ENCODE measurements at regions not wholly inside any gene's neighbourhood (a gene's known extent, or its start where the extent isn't known, plus 50 kb on each side); places are given as distances from the start of the nearest gene placed in this dataset.
"Not testable (repeated sequence)": the region's sequence is repeated elsewhere in the genome, so short reads cannot be mapped to it uniquely, and the experiment has no call there.

DNA sequence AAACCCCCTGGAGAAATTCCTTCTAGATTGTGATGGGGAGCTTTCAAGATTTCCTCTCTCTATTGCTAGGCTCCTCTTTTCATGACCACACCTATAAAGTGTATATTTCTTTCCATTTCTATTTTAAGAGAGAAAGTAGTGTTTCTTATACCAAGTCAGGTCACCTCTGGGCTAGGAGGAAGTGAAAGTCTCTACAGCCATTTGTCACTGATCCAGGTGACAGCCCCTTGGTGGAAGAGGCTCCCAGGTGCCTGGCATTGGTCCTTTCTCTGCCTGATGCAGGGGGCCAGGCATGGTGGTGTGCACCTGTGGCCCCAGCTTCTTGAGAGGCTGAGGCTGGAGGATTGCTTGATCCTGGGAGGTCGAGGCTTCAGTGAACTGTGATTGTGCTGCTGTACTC lies 64.7 kb downstream of the DHCR7 start:
- H3K4me3 Mint-ChIP-seq, result no peak overlapping the region
- peaks cover 8% of the 10 kb centered on the region for H3K4me1 Mint-ChIP-seq
- ATAC-seq (no peak), DNase-seq (no peak)
- peaks cover 9% of the 10 kb centered on the region for H3K27me3 Mint-ChIP-seq
- no peaks in the 10 kb centered on the region for H3K9me3 Mint-ChIP-seq
- no peaks in the 10 kb centered on the region for H3K36me3 Mint-ChIP-seq (ENCODE audit: low read depth)
- no peak overlapping the region for H3K27ac Mint-ChIP-seq

DNA sequence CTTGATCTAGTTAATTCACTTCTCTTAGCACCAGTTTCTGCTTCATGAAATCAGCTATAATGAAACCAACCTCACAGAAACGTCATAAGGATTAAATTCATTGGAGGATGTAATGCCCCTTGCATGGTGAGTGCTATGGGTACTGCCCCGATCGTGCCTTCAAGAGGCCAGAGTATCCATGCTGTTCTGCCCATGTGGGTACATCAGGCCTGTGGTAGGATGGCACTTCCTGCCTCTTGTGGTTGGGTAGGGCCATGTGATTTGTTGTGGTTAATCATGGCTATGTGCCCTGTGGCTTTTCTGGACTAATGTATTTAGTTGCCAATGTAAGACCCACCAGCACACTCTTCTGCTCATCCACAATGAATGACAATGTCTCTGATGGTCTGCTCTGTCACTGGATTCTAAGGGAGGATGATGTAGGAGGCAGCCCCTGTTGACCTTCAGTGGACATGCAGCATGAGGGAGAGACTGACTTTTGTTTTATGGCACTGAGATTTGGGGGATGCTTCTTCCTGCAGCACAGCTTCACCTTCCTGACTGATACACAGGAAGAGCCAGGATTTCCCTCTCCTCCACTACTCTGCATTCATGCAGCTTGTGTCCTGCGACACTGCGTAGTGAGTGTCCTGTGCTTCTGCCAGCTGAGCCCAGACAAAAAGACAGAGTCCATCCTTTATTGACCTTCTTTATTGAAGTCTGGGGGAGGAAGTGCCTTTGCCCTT lies 66.2 kb downstream of the DHCR7 start:
- no peaks in the 10 kb centered on the region for H3K36me3 Mint-ChIP-seq (ENCODE audit: low read depth)
- H3K4me1 Mint-ChIP-seq, result peaks cover 8% of the 10 kb centered on the region
- ATAC-seq, result no peak
- no peak overlapping the region for H3K27ac Mint-ChIP-seq
- H3K27me3 Mint-ChIP-seq, result peaks cover 6% of the 10 kb centered on the region
- no peaks in the 10 kb centered on the region for H3K9me3 Mint-ChIP-seq
- no peak for DNase-seq
- no peak overlapping the region for H3K4me3 Mint-ChIP-seq

DNA sequence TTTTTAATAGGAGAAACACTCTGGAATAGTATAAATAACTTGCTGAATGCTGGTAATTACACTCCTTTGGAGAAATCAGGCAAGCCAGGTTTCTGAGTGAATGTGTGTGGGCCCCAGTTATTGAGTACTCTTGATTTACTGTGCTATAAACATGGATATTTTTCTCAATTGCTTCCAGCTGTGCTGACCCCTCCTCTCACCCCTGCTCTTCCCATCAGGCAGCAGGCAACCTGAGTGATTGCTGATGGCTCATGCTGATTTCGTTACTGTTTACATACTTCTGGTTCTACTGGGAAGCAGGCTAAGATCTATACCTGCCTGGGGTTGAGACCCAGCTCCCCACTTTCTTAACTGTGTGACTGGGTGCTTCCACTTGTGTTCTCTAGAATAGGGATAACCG lies 68.5 kb downstream of the DHCR7 start:
- no peaks in the 10 kb centered on the region for H3K9me3 Mint-ChIP-seq
- H3K27me3 Mint-ChIP-seq, result peaks cover 9% of the 10 kb centered on the region
- no peak overlapping the region for H3K4me3 Mint-ChIP-seq
- DNase-seq (no peak), ATAC-seq (no peak)
- no peak overlapping the region for H3K27ac Mint-ChIP-seq
- peaks cover 8% of the 10 kb centered on the region for H3K4me1 Mint-ChIP-seq
- no peaks in the 10 kb centered on the region for H3K36me3 Mint-ChIP-seq (ENCODE audit: low read depth)

DNA sequence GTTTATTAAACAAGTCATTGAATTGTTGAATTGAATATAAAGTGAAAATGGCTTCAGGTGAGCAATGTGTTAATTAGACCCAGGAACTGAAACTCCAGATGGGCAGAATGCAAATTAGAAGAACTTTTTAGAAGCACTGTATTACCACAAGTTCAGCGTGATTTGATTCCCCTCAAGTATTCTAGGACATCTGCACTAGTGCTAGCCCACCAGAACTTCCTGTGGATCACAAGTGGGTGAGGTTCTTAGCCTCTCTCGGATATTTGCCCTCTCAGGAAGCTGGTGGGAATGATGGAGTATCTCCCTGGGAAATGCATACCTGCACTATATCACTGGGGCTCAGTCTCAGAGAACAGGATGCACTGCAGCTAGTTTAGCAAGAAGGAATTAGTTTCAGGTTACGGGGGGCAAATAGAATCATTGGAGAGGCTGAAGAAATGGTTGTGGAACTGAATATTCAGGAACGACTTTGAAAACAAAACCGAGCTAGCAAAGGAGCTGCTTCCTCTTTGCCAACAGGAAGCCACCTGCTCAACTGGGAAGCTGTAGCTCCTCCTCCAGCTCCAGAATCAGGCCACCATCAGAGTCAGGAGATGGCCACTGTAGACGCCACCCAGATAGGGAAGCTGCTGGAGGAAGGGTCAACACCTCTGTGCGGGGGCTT lies 74.3 kb downstream of the DHCR7 start:
- peaks cover 9% of the 10 kb centered on the region for H3K27me3 Mint-ChIP-seq
- no peak overlapping the region for H3K27ac Mint-ChIP-seq
- DNase-seq, result no peak
- H3K4me1 Mint-ChIP-seq, result peaks cover 2% of the 10 kb centered on the region
- ATAC-seq, result no peak
- no peaks in the 10 kb centered on the region for H3K9me3 Mint-ChIP-seq
- H3K4me3 Mint-ChIP-seq, result no peak overlapping the region
- H3K36me3 Mint-ChIP-seq (ENCODE audit: low read depth), result no peaks in the 10 kb centered on the region

- Mint-ChIP-seq H3K27ac (no peak overlapping the region), H3K4me1 (peaks cover 2% of the 10 kb centered on the region), H3K4me3 (no peak overlapping the region), H3K9me3 (no peaks in the 10 kb centered on the region), H3K36me3 (ENCODE audit: low read depth) (no peaks in the 10 kb centered on the region), H3K27me3 (peaks cover 9% of the 10 kb centered on the region)
- DNase-seq (no peak), ATAC-seq (no peak)
Measured at GRCh38 chr11:71372693-71373657, 75.2 kb downstream of the DHCR7 start.

DNA sequence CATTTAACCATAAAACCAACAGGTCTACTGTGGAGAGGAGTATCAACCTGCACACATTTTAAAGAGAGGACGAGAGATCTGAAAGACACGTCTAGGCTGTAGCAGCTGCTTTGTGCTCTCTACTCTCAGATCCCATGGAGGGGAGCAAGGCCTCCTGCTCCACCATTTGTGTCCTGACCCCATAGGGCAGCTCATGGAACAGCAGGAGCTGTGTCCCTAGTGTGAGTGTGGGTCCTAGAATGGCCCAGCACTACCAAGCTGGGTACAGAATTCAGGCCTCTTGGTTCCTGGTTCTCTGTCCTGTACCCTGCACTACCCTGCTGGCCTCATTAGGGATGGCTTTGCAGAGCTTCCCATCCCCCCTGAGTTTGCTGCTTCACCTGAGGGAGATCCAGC lies 76.5 kb downstream of the DHCR7 start:
- Mint-ChIP-seq H3K27me3 (peaks cover 6% of the 10 kb centered on the region), H3K4me1 (peaks cover 2% of the 10 kb centered on the region), H3K4me3 (no peak overlapping the region), H3K36me3 (ENCODE audit: low read depth) (no peaks in the 10 kb centered on the region), H3K9me3 (no peaks in the 10 kb centered on the region), H3K27ac (no peak overlapping the region)
- ATAC-seq, result no peak
- DNase-seq, result no peak

GRCh38 chr11:71370895-71371673 lies 77.1 kb downstream of the DHCR7 start:
- DNase-seq (no peak), ATAC-seq (no peak)
- no peaks in the 10 kb centered on the region for H3K36me3 Mint-ChIP-seq (ENCODE audit: low read depth)
- H3K27ac Mint-ChIP-seq, result no peak overlapping the region
- H3K4me3 Mint-ChIP-seq, result no peak overlapping the region
- peaks cover 2% of the 10 kb centered on the region for H3K4me1 Mint-ChIP-seq
- peaks cover 5% of the 10 kb centered on the region for H3K27me3 Mint-ChIP-seq
- H3K9me3 Mint-ChIP-seq, result no peaks in the 10 kb centered on the region

DNA sequence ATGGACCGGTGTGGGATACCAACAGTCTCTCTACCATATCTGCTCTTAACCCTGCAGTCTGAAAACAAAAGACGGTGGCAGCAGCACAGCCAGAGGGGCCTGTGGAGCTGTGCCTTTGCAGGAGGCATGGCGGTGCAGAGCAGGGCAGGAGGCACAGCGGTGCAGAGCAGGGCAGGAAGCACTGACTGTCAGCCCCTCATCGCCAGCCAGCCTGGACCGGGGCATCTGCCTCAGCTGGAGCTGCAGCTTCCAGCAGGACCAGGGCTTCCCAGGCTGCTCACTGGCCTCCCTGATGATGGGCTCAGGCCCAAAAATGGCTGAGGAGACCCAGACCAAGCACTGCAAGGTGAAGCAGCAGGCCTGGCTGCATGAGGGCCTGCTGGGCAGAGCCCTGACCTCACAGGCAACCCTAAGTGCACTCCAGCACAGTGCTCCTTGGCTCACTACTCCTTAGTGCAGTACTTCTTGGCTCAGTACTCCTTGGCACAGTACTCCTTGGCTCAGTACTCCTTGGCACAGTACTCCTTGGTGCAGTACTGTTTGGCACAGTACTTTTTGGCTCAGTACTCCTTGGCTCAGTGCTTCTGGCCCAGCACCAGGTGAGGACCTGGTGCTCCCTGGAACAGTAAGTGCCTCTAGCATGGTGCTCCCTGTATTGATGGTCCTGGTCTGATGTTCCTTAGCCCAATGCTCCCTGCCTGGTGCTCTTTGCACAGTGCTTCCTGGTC lies 78.0 kb downstream of the DHCR7 start:
- no peak overlapping the region for H3K27ac Mint-ChIP-seq
- no peaks in the 10 kb centered on the region for H3K36me3 Mint-ChIP-seq (ENCODE audit: low read depth)
- ATAC-seq, result no peak

DNA sequence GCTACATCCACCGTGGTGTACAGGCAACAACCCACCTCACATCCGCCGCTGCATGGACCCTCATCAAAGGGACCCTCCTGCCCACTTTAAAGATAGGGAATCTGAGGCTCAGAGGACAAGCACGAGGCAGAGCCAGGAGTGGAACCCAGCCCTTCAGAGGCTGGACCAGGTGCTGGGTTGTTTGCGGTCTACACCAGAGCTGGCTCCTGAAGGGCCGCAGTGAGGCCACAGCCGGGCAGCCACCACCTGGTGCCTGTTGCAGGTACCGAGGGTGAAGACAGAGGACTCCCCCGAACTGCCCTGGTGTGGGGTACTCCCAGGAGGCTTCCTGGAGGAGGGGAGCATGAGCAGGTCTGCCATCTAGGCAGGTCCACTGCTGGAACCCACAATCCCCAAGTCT lies 78.8 kb downstream of the DHCR7 start:
- no peak for ATAC-seq
- peaks cover 2% of the 10 kb centered on the region for H3K27me3 Mint-ChIP-seq
- H3K4me3 Mint-ChIP-seq, result no peak overlapping the region
- no peak overlapping the region for H3K27ac Mint-ChIP-seq
- H3K9me3 Mint-ChIP-seq, result no peaks in the 10 kb centered on the region
- no peak for DNase-seq
- H3K4me1 Mint-ChIP-seq, result peaks cover 2% of the 10 kb centered on the region
- no peaks in the 10 kb centered on the region for H3K36me3 Mint-ChIP-seq (ENCODE audit: low read depth)

More for the DNA sequence above, 78.0 kb downstream of the DHCR7 start:
- Mint-ChIP-seq H3K9me3 (no peaks in the 10 kb centered on the region), H3K4me3 (no peak overlapping the region), H3K4me1 (peaks cover 2% of the 10 kb centered on the region), H3K27me3 (peaks cover 4% of the 10 kb centered on the region)
- DNase-seq, result no peak

- Mint-ChIP-seq H3K27ac (no peak overlapping the region), H3K4me1 (peaks cover 2% of the 10 kb centered on the region), H3K9me3 (no peaks in the 10 kb centered on the region), H3K4me3 (no peak overlapping the region), H3K27me3 (peaks cover 2% of the 10 kb centered on the region), H3K36me3 (ENCODE audit: low read depth) (no peaks in the 10 kb centered on the region)
- DNase-seq (no peak), ATAC-seq (no peak)
Measured at GRCh38 chr11:71368966-71369365, 79.2 kb downstream of the DHCR7 start.

DNA sequence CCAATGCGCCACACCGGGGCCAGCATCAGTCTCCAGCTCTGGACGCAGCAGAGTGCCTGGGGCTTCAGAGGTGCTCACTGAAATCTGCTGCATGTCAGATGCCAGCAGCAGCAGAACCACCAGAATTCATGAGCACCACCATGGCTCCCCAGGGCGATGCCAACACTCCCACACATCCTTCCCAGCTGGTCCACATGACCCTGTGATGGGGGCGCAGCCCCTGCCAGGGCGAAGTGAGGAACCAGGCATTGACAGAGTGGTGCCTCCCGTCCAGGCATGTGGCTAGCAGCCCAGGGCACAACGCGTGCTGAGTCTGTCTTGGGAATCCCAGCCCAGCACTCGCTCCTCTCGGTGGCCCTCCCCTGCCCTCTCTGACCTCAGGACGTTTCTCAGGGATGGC lies 80.4 kb downstream of the DHCR7 start:
- Mint-ChIP-seq H3K36me3 (ENCODE audit: low read depth) (no peaks in the 10 kb centered on the region), H3K27me3 (peaks cover 2% of the 10 kb centered on the region), H3K9me3 (no peaks in the 10 kb centered on the region), H3K4me3 (no peak overlapping the region), H3K27ac (no peak overlapping the region), H3K4me1 (no peaks in the 10 kb centered on the region)
- ATAC-seq, result no peak
- DNase-seq, result no peak

GRCh38 chr11:71367276-71367675 lies 80.9 kb downstream of the DHCR7 start:
- ATAC-seq, H3K4me3 Mint-ChIP-seq, DNase-seq: not testable (repeated sequence)

GRCh38 chr11:71366076-71366475 lies 82.1 kb downstream of the DHCR7 start:
- H3K27me3 Mint-ChIP-seq, result peaks cover 2% of the 10 kb centered on the region
- H3K4me3 Mint-ChIP-seq, result no peak overlapping the region
- no peak overlapping the region for H3K27ac Mint-ChIP-seq
- ATAC-seq (no peak), DNase-seq (no peak)
- H3K36me3 Mint-ChIP-seq (ENCODE audit: low read depth), result no peaks in the 10 kb centered on the region
- no peaks in the 10 kb centered on the region for H3K9me3 Mint-ChIP-seq
- H3K4me1 Mint-ChIP-seq, result no peaks in the 10 kb centered on the region

More at GRCh38 chr11:71367276-71367675, 80.9 kb downstream of the DHCR7 start:
- not testable (repeated sequence) for H3K27ac Mint-ChIP-seq; H3K27me3 Mint-ChIP-seq; H3K4me1 Mint-ChIP-seq; H3K9me3 Mint-ChIP-seq; H3K36me3 Mint-ChIP-seq (ENCODE audit: low read depth)

Measured in activated naive CD8-positive, alpha-beta T cell treated with anti-CD3 and anti-CD28 coated beads, Interleukin-2, amount 50 U/mL, for 24 hours (primary cell).